ENCODE measurements at regions not wholly inside any gene's neighbourhood (a gene's known extent, or its start where the extent isn't known, plus 50 kb on each side); places are given as distances from the start of the nearest gene placed in this dataset.

DNA sequence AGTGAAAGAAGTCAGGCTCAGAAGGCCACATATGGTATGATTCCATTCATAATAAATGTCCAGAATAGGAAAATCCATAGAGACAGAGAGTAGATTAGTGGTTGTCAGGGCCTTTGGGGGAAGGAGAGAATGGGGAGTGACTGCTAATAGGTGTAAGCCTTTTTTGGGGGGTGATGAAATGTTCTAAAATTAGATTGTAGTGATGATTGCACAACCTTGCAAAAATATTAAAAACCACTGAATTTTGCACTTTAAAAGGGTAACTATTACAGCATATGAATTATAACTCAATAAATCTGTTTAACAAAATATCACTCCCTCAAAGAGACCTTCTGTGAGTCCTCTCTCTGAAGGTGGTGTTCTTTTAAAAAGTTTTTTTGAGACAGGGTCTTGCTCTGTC is 72.3 kb upstream of the GRK3 start (continued):
- TF ChIP-seq, protein P1, sequence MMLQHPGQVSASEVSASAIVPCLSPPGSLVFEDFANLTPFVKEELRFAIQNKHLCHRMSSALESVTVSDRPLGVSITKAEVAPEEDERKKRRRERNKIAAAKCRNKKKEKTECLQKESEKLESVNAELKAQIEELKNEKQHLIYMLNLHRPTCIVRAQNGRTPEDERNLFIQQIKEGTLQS (IDR thresholded peaks at IDR 0.05): no peak

DNA sequence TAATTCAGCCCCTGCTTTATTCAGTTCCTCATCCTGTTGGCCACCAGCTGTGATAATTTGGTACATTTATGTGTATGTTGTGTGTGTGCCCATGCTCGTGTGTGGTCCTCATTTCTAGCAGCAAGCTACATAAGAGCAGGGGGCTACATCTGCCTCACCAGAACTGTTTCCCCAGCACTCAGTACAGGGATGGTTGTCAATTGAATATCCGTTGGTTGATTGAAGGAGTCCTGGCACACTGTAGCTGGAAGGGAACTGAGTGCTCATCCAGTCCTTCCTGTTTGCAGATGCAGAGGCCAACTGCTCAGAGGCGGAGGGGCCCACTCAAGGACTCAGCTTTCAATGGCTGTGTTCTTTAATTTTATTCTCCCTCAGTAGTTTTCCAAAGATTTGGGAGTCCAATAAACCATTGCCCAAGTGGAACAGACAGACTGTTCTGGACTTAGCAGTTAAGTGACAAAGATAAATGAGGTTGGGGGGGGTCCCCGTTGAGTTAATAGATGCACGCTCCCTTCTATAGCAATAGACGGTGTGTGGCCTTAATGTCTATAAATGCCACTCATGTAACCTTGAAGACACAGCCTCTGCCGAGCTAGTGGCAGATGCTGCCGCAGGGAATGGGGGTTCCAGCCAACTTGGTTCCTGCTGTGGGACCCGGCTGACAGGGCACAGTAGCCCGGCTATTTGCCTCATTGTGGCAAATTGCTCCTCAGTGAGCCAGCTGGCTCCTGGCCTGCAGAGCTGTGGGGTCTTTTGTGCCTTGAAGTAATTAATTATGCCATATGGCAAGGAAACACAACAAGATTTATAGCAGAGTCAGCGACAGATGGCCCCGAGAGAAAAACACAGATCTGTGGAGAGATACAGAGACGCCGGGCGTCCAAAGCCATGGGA is 71.4 kb upstream of the GRK3 start:
- Histone ChIP-seq H2AFZ (ENCODE audit: low read depth, low read length, poor library complexity, severe bottlenecking) (no peak overlapping the region), H3K4me2 (ENCODE audit: low read length) (no peak overlapping the region), H3K9ac (ENCODE audit: low read length) (no peak overlapping the region), H4K20me1 (ENCODE audit: insufficient read depth) (no peaks in the 10 kb centered on the region), H3K9me2 (ENCODE audit: insufficient read depth) (no peaks in the 10 kb centered on the region), H3K36me3 (ENCODE audit: control insufficient read depth in 1 of 2, insufficient read depth in 2 of 2, low read length in 2 of 2) (no peaks in the 10 kb centered on the region), H3K27ac (ENCODE audit: low read depth, low read length) (no peak overlapping the region), H3K4me1 (ENCODE audit: control insufficient read depth in 1 of 2, insufficient read depth in 2 of 2, low read length in 2 of 2) (peaks cover 12% of the 10 kb centered on the region in 2 experiments), H3K79me2 (ENCODE audit: insufficient read depth, low read length) (no peaks in the 10 kb centered on the region), H3K27me3 (ENCODE audit: insufficient read depth, low read length) (peaks cover 16% of the 10 kb centered on the region; the same call in 1 of the 2 replicates), H3K9me3 (ENCODE audit: control insufficient read depth in 1 of 2, insufficient read depth in 1 of 2, low read depth in 1 of 2, low read length in 2 of 2) (no peaks in the 10 kb centered on the region), H3K4me3 (replicated peaks in 1 of 2; ENCODE audit: low read depth in 1 of 2, low read length in 2 of 2) (no peak overlapping the region)
- intact Hi-C loops (cut with micrococcal nuclease): no loop called here
- ChIA-PET CTCF (no interaction called here), POLR2A (no interaction called here), RAD21 (ENCODE audit: low non-redundant PET in 1 of 2, low total read pairs in 2 of 2, uncharacterized antibody in 2 of 2, unreplicated experiment in 2 of 2) (no interaction called here)
- no peak for ATAC-seq
- no TSS peak for BruUV-seq (replicated peaks)
- no peak for DNase-seq (ENCODE audit: low read depth, low spot score)
- TF ChIP-seq CBX3 (IDR thresholded peaks at IDR 0.05; ENCODE audit: low read depth): no peak
- TF ChIP-seq RAD21 (IDR thresholded peaks at IDR 0.05; ENCODE audit: low read depth): no peak
- no peak for TF ChIP-seq ZFX (IDR thresholded peaks at IDR 0.05)
- TF ChIP-seq, protein P2, sequence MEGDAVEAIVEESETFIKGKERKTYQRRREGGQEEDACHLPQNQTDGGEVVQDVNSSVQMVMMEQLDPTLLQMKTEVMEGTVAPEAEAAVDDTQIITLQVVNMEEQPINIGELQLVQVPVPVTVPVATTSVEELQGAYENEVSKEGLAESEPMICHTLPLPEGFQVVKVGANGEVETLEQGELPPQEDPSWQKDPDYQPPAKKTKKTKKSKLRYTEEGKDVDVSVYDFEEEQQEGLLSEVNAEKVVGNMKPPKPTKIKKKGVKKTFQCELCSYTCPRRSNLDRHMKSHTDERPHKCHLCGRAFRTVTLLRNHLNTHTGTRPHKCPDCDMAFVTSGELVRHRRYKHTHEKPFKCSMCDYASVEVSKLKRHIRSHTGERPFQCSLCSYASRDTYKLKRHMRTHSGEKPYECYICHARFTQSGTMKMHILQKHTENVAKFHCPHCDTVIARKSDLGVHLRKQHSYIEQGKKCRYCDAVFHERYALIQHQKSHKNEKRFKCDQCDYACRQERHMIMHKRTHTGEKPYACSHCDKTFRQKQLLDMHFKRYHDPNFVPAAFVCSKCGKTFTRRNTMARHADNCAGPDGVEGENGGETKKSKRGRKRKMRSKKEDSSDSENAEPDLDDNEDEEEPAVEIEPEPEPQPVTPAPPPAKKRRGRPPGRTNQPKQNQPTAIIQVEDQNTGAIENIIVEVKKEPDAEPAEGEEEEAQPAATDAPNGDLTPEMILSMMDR (IDR thresholded peaks at IDR 0.05 in 2 of 3, conservative IDR thresholded peaks at IDR 0.05 in 1 of 3; ENCODE audit: borderline replicate concordance in 1 of 3, insufficient read depth in 1 of 3, low read depth in 2 of 3, low read length in 2 of 3): no peak
- no peak for TF ChIP-seq JUND (IDR thresholded peaks at IDR 0.05)
- TF ChIP-seq, protein P1 (IDR thresholded peaks at IDR 0.05): no peak
- TF ChIP-seq, protein P3, sequence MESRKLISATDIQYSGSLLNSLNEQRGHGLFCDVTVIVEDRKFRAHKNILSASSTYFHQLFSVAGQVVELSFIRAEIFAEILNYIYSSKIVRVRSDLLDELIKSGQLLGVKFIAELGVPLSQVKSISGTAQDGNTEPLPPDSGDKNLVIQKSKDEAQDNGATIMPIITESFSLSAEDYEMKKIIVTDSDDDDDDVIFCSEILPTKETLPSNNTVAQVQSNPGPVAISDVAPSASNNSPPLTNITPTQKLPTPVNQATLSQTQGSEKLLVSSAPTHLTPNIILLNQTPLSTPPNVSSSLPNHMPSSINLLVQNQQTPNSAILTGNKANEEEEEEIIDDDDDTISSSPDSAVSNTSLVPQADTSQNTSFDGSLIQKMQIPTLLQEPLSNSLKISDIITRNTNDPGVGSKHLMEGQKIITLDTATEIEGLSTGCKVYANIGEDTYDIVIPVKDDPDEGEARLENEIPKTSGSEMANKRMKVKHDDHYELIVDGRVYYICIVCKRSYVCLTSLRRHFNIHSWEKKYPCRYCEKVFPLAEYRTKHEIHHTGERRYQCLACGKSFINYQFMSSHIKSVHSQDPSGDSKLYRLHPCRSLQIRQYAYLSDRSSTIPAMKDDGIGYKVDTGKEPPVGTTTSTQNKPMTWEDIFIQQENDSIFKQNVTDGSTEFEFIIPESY (IDR thresholded peaks at IDR 0.05; ENCODE audit: extremely low read depth, insufficient replicate concordance, low read length): no peak
- no peak for TF ChIP-seq CEBPB (IDR thresholded peaks at IDR 0.05; ENCODE audit: low read depth)
- TF ChIP-seq POLR2A (IDR thresholded peaks at IDR 0.05; ENCODE audit: borderline replicate concordance, extremely low read depth, insufficient read depth, insufficient read length): no peak
- TF ChIP-seq EZH2phosphoT487 (IDR thresholded peaks at IDR 0.05; ENCODE audit: borderline replicate concordance): no peak
- TF ChIP-seq, protein P4, sequence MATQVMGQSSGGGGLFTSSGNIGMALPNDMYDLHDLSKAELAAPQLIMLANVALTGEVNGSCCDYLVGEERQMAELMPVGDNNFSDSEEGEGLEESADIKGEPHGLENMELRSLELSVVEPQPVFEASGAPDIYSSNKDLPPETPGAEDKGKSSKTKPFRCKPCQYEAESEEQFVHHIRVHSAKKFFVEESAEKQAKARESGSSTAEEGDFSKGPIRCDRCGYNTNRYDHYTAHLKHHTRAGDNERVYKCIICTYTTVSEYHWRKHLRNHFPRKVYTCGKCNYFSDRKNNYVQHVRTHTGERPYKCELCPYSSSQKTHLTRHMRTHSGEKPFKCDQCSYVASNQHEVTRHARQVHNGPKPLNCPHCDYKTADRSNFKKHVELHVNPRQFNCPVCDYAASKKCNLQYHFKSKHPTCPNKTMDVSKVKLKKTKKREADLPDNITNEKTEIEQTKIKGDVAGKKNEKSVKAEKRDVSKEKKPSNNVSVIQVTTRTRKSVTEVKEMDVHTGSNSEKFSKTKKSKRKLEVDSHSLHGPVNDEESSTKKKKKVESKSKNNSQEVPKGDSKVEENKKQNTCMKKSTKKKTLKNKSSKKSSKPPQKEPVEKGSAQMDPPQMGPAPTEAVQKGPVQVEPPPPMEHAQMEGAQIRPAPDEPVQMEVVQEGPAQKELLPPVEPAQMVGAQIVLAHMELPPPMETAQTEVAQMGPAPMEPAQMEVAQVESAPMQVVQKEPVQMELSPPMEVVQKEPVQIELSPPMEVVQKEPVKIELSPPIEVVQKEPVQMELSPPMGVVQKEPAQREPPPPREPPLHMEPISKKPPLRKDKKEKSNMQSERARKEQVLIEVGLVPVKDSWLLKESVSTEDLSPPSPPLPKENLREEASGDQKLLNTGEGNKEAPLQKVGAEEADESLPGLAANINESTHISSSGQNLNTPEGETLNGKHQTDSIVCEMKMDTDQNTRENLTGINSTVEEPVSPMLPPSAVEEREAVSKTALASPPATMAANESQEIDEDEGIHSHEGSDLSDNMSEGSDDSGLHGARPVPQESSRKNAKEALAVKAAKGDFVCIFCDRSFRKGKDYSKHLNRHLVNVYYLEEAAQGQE (IDR thresholded peaks at IDR 0.05; ENCODE audit: low read depth): no peak
- TF ChIP-seq POLR2AphosphoS5 (IDR thresholded peaks at IDR 0.05; ENCODE audit: low read depth, low read length): no peak
- TF ChIP-seq EGR1 (IDR thresholded peaks at IDR 0.05; ENCODE audit: low read depth): no peak
- no peak for TF ChIP-seq ELF1 (IDR thresholded peaks at IDR 0.05; ENCODE audit: borderline replicate concordance, low read depth)
- TF ChIP-seq TCF7L2 (IDR thresholded peaks at IDR 0.05; ENCODE audit: borderline replicate concordance, extremely low read depth, insufficient read depth, insufficient read length): no peak
- TF ChIP-seq SRF (IDR thresholded peaks at IDR 0.05; ENCODE audit: low read depth): no peak
